ENCODE measurements at regions not wholly inside any gene's neighbourhood (a gene's known extent, or its start where the extent isn't known, plus 50 kb on each side); places are given as distances from the start of the nearest gene placed in this dataset.

- Histone ChIP-seq H3K9me3 (replicated peaks) (no peaks in the 10 kb centered on the region), H3K27ac (replicated peaks) (no peak overlapping the region), H3K36me3 (no peaks in the 10 kb centered on the region), H3K4me1 (peaks cover 15% of the 10 kb centered on the region), H3K27me3 (ENCODE audit: low read depth) (no peaks in the 10 kb centered on the region), H3K4me3 (no peak overlapping the region)
- intact Hi-C loops (cut with micrococcal nuclease), result no loop called here
- TF ChIP-seq, protein P1, sequence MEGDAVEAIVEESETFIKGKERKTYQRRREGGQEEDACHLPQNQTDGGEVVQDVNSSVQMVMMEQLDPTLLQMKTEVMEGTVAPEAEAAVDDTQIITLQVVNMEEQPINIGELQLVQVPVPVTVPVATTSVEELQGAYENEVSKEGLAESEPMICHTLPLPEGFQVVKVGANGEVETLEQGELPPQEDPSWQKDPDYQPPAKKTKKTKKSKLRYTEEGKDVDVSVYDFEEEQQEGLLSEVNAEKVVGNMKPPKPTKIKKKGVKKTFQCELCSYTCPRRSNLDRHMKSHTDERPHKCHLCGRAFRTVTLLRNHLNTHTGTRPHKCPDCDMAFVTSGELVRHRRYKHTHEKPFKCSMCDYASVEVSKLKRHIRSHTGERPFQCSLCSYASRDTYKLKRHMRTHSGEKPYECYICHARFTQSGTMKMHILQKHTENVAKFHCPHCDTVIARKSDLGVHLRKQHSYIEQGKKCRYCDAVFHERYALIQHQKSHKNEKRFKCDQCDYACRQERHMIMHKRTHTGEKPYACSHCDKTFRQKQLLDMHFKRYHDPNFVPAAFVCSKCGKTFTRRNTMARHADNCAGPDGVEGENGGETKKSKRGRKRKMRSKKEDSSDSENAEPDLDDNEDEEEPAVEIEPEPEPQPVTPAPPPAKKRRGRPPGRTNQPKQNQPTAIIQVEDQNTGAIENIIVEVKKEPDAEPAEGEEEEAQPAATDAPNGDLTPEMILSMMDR (IDR thresholded peaks at IDR 0.05; ENCODE audit: borderline replicate concordance), result no peak
- DNase-seq, result no peak
These were observed 63.3 kb upstream of the TPM1 start for GRCh38 chr15:62979252-62979651.

DNA sequence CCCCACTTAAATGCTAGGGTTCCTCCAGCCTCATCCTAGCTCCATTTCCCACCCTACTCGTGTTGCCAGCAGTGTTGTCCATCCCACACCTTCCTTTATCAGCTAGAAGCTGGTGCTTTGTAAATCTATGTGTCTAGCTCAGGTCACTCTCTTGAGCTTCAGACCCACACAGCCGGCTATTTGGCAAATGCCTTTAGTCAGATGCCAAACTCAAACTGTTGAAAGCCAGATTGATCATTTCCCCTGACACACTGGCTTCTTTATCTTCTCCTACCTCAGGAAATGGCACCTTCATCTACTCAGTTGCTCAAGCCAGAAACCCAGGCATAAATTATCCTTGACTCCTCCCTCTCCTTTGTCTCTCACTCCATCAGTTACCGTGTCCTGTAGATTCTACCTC is 61.5 kb upstream of the TPM1 start:
- Histone ChIP-seq H3K36me3 (no peaks in the 10 kb centered on the region), H3K27ac (replicated peaks) (no peak overlapping the region), H3K4me3 (no peak overlapping the region), H3K4me1 (peaks cover 14% of the 10 kb centered on the region), H3K9me3 (replicated peaks) (no peaks in the 10 kb centered on the region), H3K27me3 (ENCODE audit: low read depth) (no peaks in the 10 kb centered on the region)
- intact Hi-C loops (cut with micrococcal nuclease), result no loop called here
- no peak for DNase-seq
- TF ChIP-seq, protein P1 (IDR thresholded peaks at IDR 0.05; ENCODE audit: borderline replicate concordance), result no peak

DNA sequence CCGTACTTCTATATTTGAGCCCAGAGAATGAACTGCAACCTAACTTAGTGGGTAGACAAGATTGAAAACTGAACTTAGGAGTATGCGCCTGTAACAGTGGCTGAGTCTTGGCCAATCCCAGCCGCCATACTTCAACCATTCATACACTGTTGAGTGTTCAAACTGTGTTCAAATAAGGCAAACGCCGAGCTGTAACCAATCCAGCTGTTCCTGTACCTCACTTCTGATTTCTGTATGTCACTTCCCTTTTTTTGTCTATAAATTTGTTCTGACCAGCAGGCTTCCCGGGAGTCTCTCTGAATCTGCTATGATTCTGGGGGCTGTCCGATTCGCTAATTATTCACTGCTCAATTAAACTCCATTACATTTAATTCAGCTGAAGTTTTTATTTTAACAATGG is 58.6 kb upstream of the TPM1 start:
- DNase-seq, result no peak
- intact Hi-C loops (cut with micrococcal nuclease), result no loop called here
- Histone ChIP-seq H3K9me3 (replicated peaks) (no peaks in the 10 kb centered on the region), H3K4me1 (no peaks in the 10 kb centered on the region), H3K27ac (replicated peaks) (no peak overlapping the region), H3K4me3 (no peak overlapping the region), H3K36me3 (no peaks in the 10 kb centered on the region), H3K27me3 (ENCODE audit: low read depth) (no peaks in the 10 kb centered on the region)
- TF ChIP-seq, protein P1 (IDR thresholded peaks at IDR 0.05; ENCODE audit: borderline replicate concordance), result no peak

DNA sequence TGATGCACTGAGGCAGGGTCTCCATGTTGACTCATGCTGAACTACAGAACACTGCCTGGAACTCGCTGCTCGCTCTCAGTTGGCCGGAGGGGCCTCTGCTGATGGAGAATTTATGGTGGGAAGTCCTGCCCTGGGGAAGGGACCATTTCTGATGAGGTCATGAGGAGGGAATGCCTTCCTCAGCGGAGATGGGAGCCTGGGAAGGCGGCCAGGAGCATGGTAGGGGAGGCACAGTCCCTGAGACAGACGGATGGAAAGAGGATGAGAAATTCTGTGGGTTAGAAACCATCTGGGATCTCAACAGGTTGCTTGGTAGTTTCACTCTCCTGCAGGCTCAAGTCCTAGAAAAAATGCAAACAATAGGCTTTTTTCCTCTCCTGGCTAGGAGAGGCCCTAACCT is 56.8 kb upstream of the TPM1 start:
- Histone ChIP-seq H3K27ac (replicated peaks) (no peak overlapping the region), H3K9me3 (replicated peaks) (no peaks in the 10 kb centered on the region), H3K36me3 (no peaks in the 10 kb centered on the region), H3K4me1 (no peaks in the 10 kb centered on the region), H3K4me3 (no peak overlapping the region), H3K27me3 (ENCODE audit: low read depth) (no peaks in the 10 kb centered on the region)
- TF ChIP-seq, protein P1 (IDR thresholded peaks at IDR 0.05; ENCODE audit: borderline replicate concordance), result no peak
- no peak for DNase-seq
- intact Hi-C loops (cut with micrococcal nuclease), result no loop called here

GRCh38 chr15:62986948-62987347 is 55.6 kb upstream of the TPM1 start:
- intact Hi-C loops (cut with micrococcal nuclease), result no loop called here
- Histone ChIP-seq H3K36me3 (no peaks in the 10 kb centered on the region), H3K27ac (replicated peaks) (no peak overlapping the region), H3K9me3 (replicated peaks) (no peaks in the 10 kb centered on the region), H3K27me3 (ENCODE audit: low read depth) (no peaks in the 10 kb centered on the region), H3K4me3 (no peak overlapping the region), H3K4me1 (no peaks in the 10 kb centered on the region)
- TF ChIP-seq, protein P1 (IDR thresholded peaks at IDR 0.05; ENCODE audit: borderline replicate concordance), result no peak
- DNase-seq, result no peak

DNA sequence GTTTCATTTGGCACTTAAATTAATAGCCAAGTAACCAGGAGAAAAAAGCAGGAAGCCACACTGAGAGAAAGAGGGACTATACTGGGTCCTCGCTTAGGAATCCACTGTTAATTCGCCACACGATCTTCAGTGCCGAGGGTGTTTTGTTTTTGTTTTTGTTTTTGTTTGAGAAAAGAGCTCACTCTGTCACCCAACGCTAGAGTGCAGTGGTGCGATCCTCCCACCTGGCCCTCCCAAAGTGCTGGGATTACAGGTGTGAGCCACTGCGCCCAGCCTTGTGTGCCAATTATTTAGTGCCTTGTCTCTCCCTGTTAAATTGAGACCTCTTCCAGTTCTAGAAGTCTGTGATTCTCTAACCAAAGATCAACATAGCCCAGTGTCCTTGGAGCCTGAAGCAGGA is 53.8 kb upstream of the TPM1 start:
- Histone ChIP-seq H3K9me3 (replicated peaks) (no peaks in the 10 kb centered on the region), H3K4me3 (no peak overlapping the region), H3K4me1 (no peaks in the 10 kb centered on the region), H3K36me3 (no peaks in the 10 kb centered on the region), H3K27me3 (ENCODE audit: low read depth) (no peaks in the 10 kb centered on the region), H3K27ac (replicated peaks) (no peak overlapping the region)
- no peak for DNase-seq
- TF ChIP-seq, protein P1 (IDR thresholded peaks at IDR 0.05; ENCODE audit: borderline replicate concordance), result no peak
- intact Hi-C loops (cut with micrococcal nuclease), result no loop called here
